Fibroblast of lung (primary cell): ENCODE measurements at regions not wholly inside any gene's neighbourhood (a gene's known extent, or its start where the extent isn't known, plus 50 kb on each side); places are given as distances from the start of the nearest gene placed in this dataset.

Source experiments
- DNase-seq, 2 donors: peaks; one replicate each; pipeline versions ENCODE4 v3.0.0 to v3.0.0-alpha.2; 2010; ENCODE audit warnings: low read depth in 2 of 2
- H2AFZ ChIP-seq: 2 replicates; pipeline ENCODE4 v1.5.1; 2012; ENCODE audit warnings: low read length, control low read depth, inconsistent platforms
- H3K27ac ChIP-seq: 2 replicates; pipeline ENCODE4 v1.5.1; 2011; ENCODE audit warnings: low read length, control low read depth; ENCODE audit not compliant: insufficient read depth
- H3K27me3 ChIP-seq: 2 replicates; pipeline ENCODE4 v1.5.1; 2011; ENCODE audit warnings: mild to moderate bottlenecking, low read length; ENCODE audit not compliant: control insufficient read depth, insufficient read depth
- H3K36me3 ChIP-seq: 2 replicates; pipeline ENCODE4 v1.5.1; 2011; ENCODE audit warnings: low read length; ENCODE audit not compliant: control insufficient read depth, insufficient read depth
- H3K4me1 ChIP-seq: 2 replicates; pipeline ENCODE4 v1.5.1; 2011; ENCODE audit warnings: low read length; ENCODE audit not compliant: control insufficient read depth, insufficient read depth; ENCODE audit errors: extremely low read depth
- H3K4me2 ChIP-seq: 2 replicates; pipeline ENCODE4 v1.5.1; 2011; ENCODE audit warnings: low read length, control low read depth; ENCODE audit not compliant: insufficient read depth; ENCODE audit errors: extremely low read depth
- H3K4me3 ChIP-seq, 4 experiments: fragments of 200-600 bp in 1 of 4; sonication (generic) in 1 of 4; replicated peaks in 1 of 4; 2 replicates each; pipeline ENCODE4 v1.5.1; 2011 to 2016; ENCODE audit warnings: low read length in 4 of 4, low read depth in 3 of 4, mild to moderate bottlenecking in 3 of 4, control low read depth in 2 of 4, inconsistent platforms in 1 of 4, mixed read lengths in 1 of 4; ENCODE audit not compliant: insufficient read depth in 1 of 4; ENCODE audit errors: control extremely low read depth in 1 of 4
- H3K79me2 ChIP-seq: 2 replicates; pipeline ENCODE4 v1.5.1; 2012; ENCODE audit warnings: mild to moderate bottlenecking, low read length, inconsistent platforms; ENCODE audit not compliant: control insufficient read depth, insufficient read depth
- H3K9ac ChIP-seq: 2 replicates; pipeline ENCODE4 v1.5.1; 2011; ENCODE audit warnings: mild to moderate bottlenecking, low read length, control low read depth; ENCODE audit not compliant: insufficient read depth
- H3K9me3 ChIP-seq: 2 replicates; pipeline ENCODE4 v1.5.1; 2012; ENCODE audit warnings: low read depth, low read length; ENCODE audit not compliant: control insufficient read depth, insufficient read depth
- H4K20me1 ChIP-seq: 2 replicates; pipeline ENCODE4 v1.5.1; 2011; ENCODE audit warnings: low read length; ENCODE audit not compliant: control insufficient read depth, insufficient read depth; ENCODE audit errors: extremely low read depth
- EZH2 ChIP-seq: IDR thresholded peaks from 2 replicates; pipeline ENCODE4 v1.5.1; 2012; ENCODE audit warnings: low read length, control low read depth, mild to moderate bottlenecking; ENCODE audit errors: missing control alignments
- TF ChIP-seq, protein P1 (sequence below), 2 donors: IDR thresholded peaks in 1 of 2; conservative IDR thresholded peaks in 1 of 2; 1 replicate in 1 of 2; 2 replicates in 1 of 2; pipeline ENCODE4 v1.5.1; 2011 to 2012; ENCODE audit warnings: low read length in 2 of 2, control low read depth in 1 of 2, inconsistent platforms in 1 of 2, low read depth in 1 of 2, mild to moderate bottlenecking in 1 of 2

DNA sequence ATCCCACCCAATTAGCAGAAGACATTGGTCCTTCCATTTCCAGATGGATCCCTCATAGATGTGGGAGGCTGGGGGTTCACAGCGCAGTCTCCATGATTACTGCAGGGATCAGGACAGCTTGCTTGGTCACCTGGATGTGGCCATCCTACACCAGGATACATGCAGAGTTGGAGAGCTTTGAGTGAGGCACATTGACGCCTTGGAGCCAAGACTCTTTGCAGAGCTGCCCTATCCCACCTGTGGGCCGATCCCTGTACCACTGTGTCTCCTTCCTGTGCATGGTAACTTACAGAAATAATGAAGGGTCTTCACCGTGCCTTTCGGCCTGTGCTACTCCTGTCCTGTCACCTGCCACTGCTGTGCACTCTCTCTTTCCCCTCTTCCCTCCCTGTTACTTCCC, 444.8 kb downstream of the GLRX3 start:
- no peak overlapping the region for H3K4me2 ChIP-seq
- DNase-seq = no peak

DNA sequence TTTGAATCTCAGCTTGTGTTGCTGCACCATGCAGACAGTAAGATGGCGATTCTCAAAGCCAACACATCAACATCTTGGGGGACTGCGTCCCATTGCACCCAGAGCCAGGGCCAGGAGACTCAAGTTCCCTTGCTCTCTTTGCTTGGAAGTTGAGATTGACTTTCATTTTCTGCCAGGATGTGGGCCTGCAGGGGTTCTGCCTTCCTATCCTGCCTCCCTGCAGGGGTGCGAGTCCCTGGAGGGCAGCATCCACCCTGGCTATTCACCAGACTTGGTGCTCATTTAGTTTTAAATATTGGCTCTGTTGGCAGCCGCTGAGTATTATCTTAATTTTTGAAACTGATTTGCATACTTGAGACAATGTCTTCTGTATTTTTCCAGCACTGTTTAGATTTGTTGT, 451.5 kb downstream of the GLRX3 start:
- no peak overlapping the region for H3K4me2 ChIP-seq

More for the DNA sequence above, 444.8 kb downstream of the GLRX3 start:
- Histone ChIP-seq H3K4me3 (no peak overlapping the region), H3K9ac (no peak overlapping the region), H4K20me1 (no peaks in the 10 kb centered on the region), H3K79me2 (no peaks in the 10 kb centered on the region), H3K9me3 (no peaks in the 10 kb centered on the region), H3K36me3 (no peaks in the 10 kb centered on the region), H3K4me1 (no peaks in the 10 kb centered on the region), H3K27me3 (no peaks in the 10 kb centered on the region), H3K27ac (no peak overlapping the region), H2AFZ (no peak overlapping the region)
- TF ChIP-seq, protein P1, sequence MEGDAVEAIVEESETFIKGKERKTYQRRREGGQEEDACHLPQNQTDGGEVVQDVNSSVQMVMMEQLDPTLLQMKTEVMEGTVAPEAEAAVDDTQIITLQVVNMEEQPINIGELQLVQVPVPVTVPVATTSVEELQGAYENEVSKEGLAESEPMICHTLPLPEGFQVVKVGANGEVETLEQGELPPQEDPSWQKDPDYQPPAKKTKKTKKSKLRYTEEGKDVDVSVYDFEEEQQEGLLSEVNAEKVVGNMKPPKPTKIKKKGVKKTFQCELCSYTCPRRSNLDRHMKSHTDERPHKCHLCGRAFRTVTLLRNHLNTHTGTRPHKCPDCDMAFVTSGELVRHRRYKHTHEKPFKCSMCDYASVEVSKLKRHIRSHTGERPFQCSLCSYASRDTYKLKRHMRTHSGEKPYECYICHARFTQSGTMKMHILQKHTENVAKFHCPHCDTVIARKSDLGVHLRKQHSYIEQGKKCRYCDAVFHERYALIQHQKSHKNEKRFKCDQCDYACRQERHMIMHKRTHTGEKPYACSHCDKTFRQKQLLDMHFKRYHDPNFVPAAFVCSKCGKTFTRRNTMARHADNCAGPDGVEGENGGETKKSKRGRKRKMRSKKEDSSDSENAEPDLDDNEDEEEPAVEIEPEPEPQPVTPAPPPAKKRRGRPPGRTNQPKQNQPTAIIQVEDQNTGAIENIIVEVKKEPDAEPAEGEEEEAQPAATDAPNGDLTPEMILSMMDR (conservative IDR thresholded peaks at IDR 0.05 in 1 of 2, IDR thresholded peaks at IDR 0.05 in 1 of 2; ENCODE audit: low read depth in 1 of 2, low read length in 2 of 2) = no peak
- no peak for TF ChIP-seq EZH2

DNA sequence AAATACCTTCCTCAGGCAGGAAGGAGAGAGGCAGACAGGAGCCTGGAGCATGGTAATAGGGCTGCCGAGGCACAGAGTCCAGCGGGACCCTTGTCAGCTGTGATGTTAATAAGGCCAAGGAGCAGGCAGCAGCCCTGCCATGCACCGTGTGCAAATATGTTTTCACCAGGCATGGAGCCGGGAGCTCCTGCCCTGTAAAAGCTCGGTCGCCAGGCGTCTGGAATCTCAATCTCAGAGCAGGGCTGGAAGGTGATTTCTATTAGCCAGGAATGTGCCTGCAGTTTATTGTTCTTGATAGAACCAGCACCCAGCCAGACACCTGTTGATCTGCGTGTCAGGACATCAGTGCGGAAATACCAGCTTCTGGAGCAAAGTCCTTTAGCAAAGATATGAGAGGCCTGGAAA, 469.8 kb downstream of the GLRX3 start:
- no peak overlapping the region for H3K4me2 ChIP-seq
- no peaks in the 10 kb centered on the region for H3K79me2 ChIP-seq
- H3K27ac ChIP-seq = no peak overlapping the region
- H3K4me1 ChIP-seq = no peaks in the 10 kb centered on the region
- no peaks in the 10 kb centered on the region for H3K27me3 ChIP-seq
- H2AFZ ChIP-seq = no peak overlapping the region
- H3K9me3 ChIP-seq = no peaks in the 10 kb centered on the region
- TF ChIP-seq, protein P1 (conservative IDR thresholded peaks at IDR 0.05 in 1 of 2, IDR thresholded peaks at IDR 0.05 in 1 of 2; ENCODE audit: low read depth in 1 of 2, low read length in 2 of 2) = no peak
- DNase-seq = no peak
- H3K4me3 ChIP-seq = no peak overlapping the region
- H3K36me3 ChIP-seq = no peaks in the 10 kb centered on the region
- no peak overlapping the region for H3K9ac ChIP-seq
- H4K20me1 ChIP-seq = no peaks in the 10 kb centered on the region

More for the DNA sequence above, 451.5 kb downstream of the GLRX3 start:
- no peaks in the 10 kb centered on the region for H3K36me3 ChIP-seq
- no peak overlapping the region for H2AFZ ChIP-seq
- H3K27me3 ChIP-seq = no peaks in the 10 kb centered on the region
- DNase-seq = no peak
- H3K9ac ChIP-seq = no peak overlapping the region
- TF ChIP-seq, protein P1 (conservative IDR thresholded peaks at IDR 0.05 in 1 of 2, IDR thresholded peaks at IDR 0.05 in 1 of 2; ENCODE audit: low read depth in 1 of 2, low read length in 2 of 2) = no peak
- TF ChIP-seq EZH2 = no peak
- H3K4me3 ChIP-seq = no peak overlapping the region
- no peaks in the 10 kb centered on the region for H3K79me2 ChIP-seq
- H3K4me1 ChIP-seq = no peaks in the 10 kb centered on the region
- H3K27ac ChIP-seq = no peak overlapping the region
- H3K9me3 ChIP-seq = no peaks in the 10 kb centered on the region
- no peaks in the 10 kb centered on the region for H4K20me1 ChIP-seq
